H1 (cell line): ENCODE measurements at regions not wholly inside any gene's neighbourhood (a gene's known extent, or its start where the extent isn't known, plus 50 kb on each side); places are given as distances from the start of the nearest gene placed in this dataset.

Experiments used
- CEBPB ChIP-seq: IDR thresholded peaks from 2 replicates; pipeline ENCODE4 v1.6.1; 2012; ENCODE audit warnings: low read depth, low read length
- CTCF ChIP-seq, 3 experiments: IDR thresholded peaks; 1 replicate in 2 of 3; 2 replicates in 1 of 3; pipeline versions ENCODE4 v1.5.1 to v1.6.1; 2011; ENCODE audit warnings: low read length in 3 of 3, mild to moderate bottlenecking in 3 of 3, inconsistent platforms in 2 of 3, low read depth in 1 of 3, moderate library complexity in 1 of 3; ENCODE audit not compliant: insufficient read depth in 1 of 3; ENCODE audit errors: control extremely low read depth in 1 of 3
- EP300 ChIP-seq, 2 experiments: IDR thresholded peaks; 1 replicate in 1 of 2; 2 replicates in 1 of 2; pipeline ENCODE4 v1.6.1; 2011 to 2012; ENCODE audit warnings: low read depth in 2 of 2, low read length in 2 of 2, mild to moderate bottlenecking in 2 of 2, borderline replicate concordance in 1 of 2, inconsistent platforms in 1 of 2, moderate library complexity in 1 of 2
- EZH2 ChIP-seq: fragments of 200-600 bp; sonication (generic); IDR thresholded peaks from 2 replicates; pipeline ENCODE4 v1.7.1; 2012; ENCODE audit warnings: low read depth, mild to moderate bottlenecking, moderate library complexity, low read length, inconsistent platforms; ENCODE audit not compliant: severe bottlenecking
- GABPA ChIP-seq: IDR thresholded peaks from 2 replicates; pipeline ENCODE4 v1.6.1; 2011; ENCODE audit warnings: mild to moderate bottlenecking, low read length, moderate library complexity, borderline replicate concordance; ENCODE audit not compliant: insufficient read depth
- JUN ChIP-seq: IDR thresholded peaks from 2 replicates; pipeline ENCODE4 v1.6.1; 2011; ENCODE audit warnings: low read depth, mild to moderate bottlenecking, improper control_type of control experiment, low read length
- PHF8 ChIP-seq: fragments of 200-600 bp; sonication (generic); conservative IDR thresholded peaks from 2 replicates; pipeline ENCODE4 v1.7.1; 2012; ENCODE audit warnings: low read depth, mild to moderate bottlenecking, inconsistent platforms, low read length, moderate library complexity
- POLR2A ChIP-seq, 2 experiments: IDR thresholded peaks; 1 replicate in 1 of 2; 2 replicates in 1 of 2; pipeline ENCODE4 v1.6.1; 2011; ENCODE audit warnings: low read depth in 2 of 2, low read length in 2 of 2, mild to moderate bottlenecking in 2 of 2; ENCODE audit errors: control extremely low read depth in 1 of 2
- SP1 ChIP-seq: IDR thresholded peaks from 2 replicates; pipeline ENCODE4 v1.6.1; 2011; ENCODE audit warnings: low read depth, low read length
- TCF12 ChIP-seq: IDR thresholded peaks from 2 replicates; pipeline ENCODE4 v1.6.1; 2011; ENCODE audit warnings: low read depth, mild to moderate bottlenecking, low read length
- YY1 ChIP-seq: IDR thresholded peaks from 2 replicates; pipeline ENCODE4 v1.6.1; 2011; ENCODE audit warnings: low read depth, mild to moderate bottlenecking, low read length

- TF ChIP-seq CTCF (IDR thresholded peaks at IDR 0.05; ENCODE audit: control extremely low read depth in 1 of 3, insufficient read depth in 1 of 3, low read depth in 1 of 3, low read length in 3 of 3) = no peak
- TF ChIP-seq YY1 = no peak
- TF ChIP-seq GABPA = no peak
- no peak for TF ChIP-seq TCF12
- TF ChIP-seq EZH2 = no peak
- peak in 1 of 2 experiments; percentile 21; a peak in 1 of 3 replicates for TF ChIP-seq POLR2A (IDR thresholded peaks at IDR 0.05; ENCODE audit: control extremely low read depth in 1 of 2, low read depth in 2 of 2, low read length in 2 of 2)
- TF ChIP-seq EP300 (IDR thresholded peaks at IDR 0.05; ENCODE audit: borderline replicate concordance in 1 of 2, low read depth in 2 of 2, low read length in 2 of 2) = no peak
- TF ChIP-seq CEBPB = no peak
- no peak for TF ChIP-seq JUN
- TF ChIP-seq PHF8 = no peak
- no peak for TF ChIP-seq SP1
These were observed 384.6 kb downstream of the RRAGC start for GRCh38 chr1:38474738-38475623.
